ENCODE measurements at regions not wholly inside any gene's neighbourhood (a gene's known extent, or its start where the extent isn't known, plus 50 kb on each side); places are given as distances from the start of the nearest gene placed in this dataset.

DNA sequence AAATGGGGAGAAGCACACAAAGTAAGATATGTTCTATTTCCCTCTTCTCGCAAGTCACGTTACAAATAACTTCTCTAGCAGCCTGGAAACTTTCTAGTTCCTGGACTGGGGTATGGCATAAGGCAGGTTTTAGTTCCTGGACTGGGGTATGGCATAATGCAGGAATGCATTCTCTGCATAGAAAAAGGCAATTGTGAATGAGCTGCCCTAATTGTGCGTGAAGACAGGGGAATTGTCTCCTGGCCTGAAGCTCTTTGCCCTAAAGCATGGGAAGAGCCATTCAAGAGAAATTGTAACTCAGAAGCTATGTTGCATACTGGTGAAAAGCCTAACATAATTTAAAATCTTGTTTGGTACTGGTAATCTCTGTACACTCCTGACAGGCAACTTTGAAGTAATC lies 54.3 kb upstream of the CBLB start:
- no peaks in the 10 kb centered on the region for H3K27me3 ChIP-seq (ENCODE audit: insufficient read depth, low read length)
- H3K36me3 ChIP-seq (ENCODE audit: insufficient read depth, low read length) = no peaks in the 10 kb centered on the region
- no peak overlapping the region for H3K9ac ChIP-seq (ENCODE audit: low read depth, low read length)
- no peak overlapping the region for H3K4me3 ChIP-seq (ENCODE audit: low read length)
- peaks cover 1% of the 10 kb centered on the region; the same call in 1 of the 2 replicates for H3K4me1 ChIP-seq (ENCODE audit: insufficient read depth, low read length)
- H3K27ac ChIP-seq (ENCODE audit: low read depth, low read length) = no peak overlapping the region
- WGBS = 92% methylated on average over 3 of the region's 3 CpGs
- 0 out of 2 replicates have a peak, but pooled peaks cover 2% of the 10 kb centered on the region for H3K9me3 ChIP-seq (ENCODE audit: insufficient read depth, low read depth, low read length)

DNA sequence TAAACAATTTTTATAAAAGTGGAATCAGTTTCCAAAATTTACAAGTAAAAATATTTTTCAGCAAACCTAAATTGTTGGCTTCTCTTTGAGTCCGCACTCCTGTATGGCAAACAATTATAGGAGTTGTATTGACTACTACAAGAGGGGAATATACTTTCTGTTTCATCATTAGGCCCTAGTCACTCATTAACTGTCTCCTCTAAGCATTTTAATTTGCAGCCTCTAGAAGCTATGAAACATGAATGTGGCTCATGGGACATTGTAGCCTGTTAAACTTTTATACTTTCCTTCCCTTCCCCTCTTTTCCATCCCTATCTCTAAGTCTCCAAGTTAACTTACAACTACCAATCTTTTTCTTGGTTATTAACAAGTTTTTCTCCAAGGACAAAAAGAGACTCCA lies 58.9 kb upstream of the CBLB start:
- Histone ChIP-seq H3K4me1 (ENCODE audit: insufficient read depth, low read length) (peaks cover 13% of the 10 kb centered on the region; the same call in 1 of the 2 replicates), H3K36me3 (ENCODE audit: insufficient read depth, low read length) (no peaks in the 10 kb centered on the region), H3K4me3 (ENCODE audit: low read length) (no peak overlapping the region), H3K27ac (ENCODE audit: low read depth, low read length) (no peak overlapping the region), H3K9ac (ENCODE audit: low read depth, low read length) (no peak overlapping the region), H3K9me3 (ENCODE audit: insufficient read depth, low read depth, low read length) (no peaks in the 10 kb centered on the region), H3K27me3 (ENCODE audit: insufficient read depth, low read length) (no peaks in the 10 kb centered on the region)
- no CpG with 5 or more reads among the region's 1 CpG for WGBS

GRCh38 chr3:105930733-105931132 lies 61.9 kb upstream of the CBLB start:
- Histone ChIP-seq H3K27me3 (ENCODE audit: insufficient read depth, low read length) (no peaks in the 10 kb centered on the region), H3K4me1 (ENCODE audit: insufficient read depth, low read length) (peaks cover 13% of the 10 kb centered on the region; the same call in 1 of the 2 replicates), H3K9me3 (ENCODE audit: insufficient read depth, low read depth, low read length) (no peaks in the 10 kb centered on the region), H3K36me3 (ENCODE audit: insufficient read depth, low read length) (no peaks in the 10 kb centered on the region), H3K27ac (ENCODE audit: low read depth, low read length) (no peak overlapping the region), H3K9ac (ENCODE audit: low read depth, low read length) (no peak overlapping the region), H3K4me3 (ENCODE audit: low read length) (no peak overlapping the region)
- 93% methylated on average over 3 of the region's 3 CpGs for WGBS

DNA sequence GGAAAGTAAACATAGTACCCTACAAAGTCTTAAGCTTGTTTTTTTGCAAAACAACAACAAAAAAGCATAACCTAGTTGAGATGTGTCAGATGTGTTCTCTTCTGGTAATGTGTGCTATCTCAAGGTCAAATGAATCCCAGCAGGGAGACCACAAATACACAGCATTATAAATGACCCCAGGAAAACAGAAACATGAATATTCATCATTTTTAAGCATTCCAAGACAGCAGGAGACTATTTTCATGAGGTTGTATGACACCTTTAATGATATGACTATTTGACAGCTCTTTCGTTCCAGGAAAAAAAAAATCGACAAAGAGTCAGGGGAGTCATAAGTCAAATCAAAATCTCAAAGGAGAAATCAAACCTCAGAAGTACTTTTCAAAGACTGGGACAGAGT lies 62.7 kb upstream of the CBLB start:
- no peaks in the 10 kb centered on the region for H3K9me3 ChIP-seq (ENCODE audit: insufficient read depth, low read depth, low read length)
- H3K9ac ChIP-seq (ENCODE audit: low read depth, low read length) = no peak overlapping the region
- H3K36me3 ChIP-seq (ENCODE audit: insufficient read depth, low read length) = no peaks in the 10 kb centered on the region
- peaks cover 13% of the 10 kb centered on the region; the same call in 1 of the 2 replicates for H3K4me1 ChIP-seq (ENCODE audit: insufficient read depth, low read length)
- no peak overlapping the region for H3K4me3 ChIP-seq (ENCODE audit: low read length)
- 82% methylated on average over 2 of the region's 2 CpGs for WGBS
- no peak overlapping the region for H3K27ac ChIP-seq (ENCODE audit: low read depth, low read length)
- H3K27me3 ChIP-seq (ENCODE audit: insufficient read depth, low read length) = no peaks in the 10 kb centered on the region

GRCh38 chr3:105933871-105934270 lies 65.1 kb upstream of the CBLB start:
- peaks cover 4% of the 10 kb centered on the region; the same call in 1 of the 2 replicates for H3K4me1 ChIP-seq (ENCODE audit: insufficient read depth, low read length)
- WGBS = 94% methylated on average over 4 of the region's 4 CpGs
- H3K27ac ChIP-seq (ENCODE audit: low read depth, low read length) = no peak overlapping the region
- no peaks in the 10 kb centered on the region for H3K36me3 ChIP-seq (ENCODE audit: insufficient read depth, low read length)
- H3K9ac ChIP-seq (ENCODE audit: low read depth, low read length) = no peak overlapping the region
- H3K4me3 ChIP-seq (ENCODE audit: low read length) = no peak overlapping the region
- no peaks in the 10 kb centered on the region for H3K27me3 ChIP-seq (ENCODE audit: insufficient read depth, low read length)
- H3K9me3 ChIP-seq (ENCODE audit: insufficient read depth, low read depth, low read length) = no peaks in the 10 kb centered on the region

DNA sequence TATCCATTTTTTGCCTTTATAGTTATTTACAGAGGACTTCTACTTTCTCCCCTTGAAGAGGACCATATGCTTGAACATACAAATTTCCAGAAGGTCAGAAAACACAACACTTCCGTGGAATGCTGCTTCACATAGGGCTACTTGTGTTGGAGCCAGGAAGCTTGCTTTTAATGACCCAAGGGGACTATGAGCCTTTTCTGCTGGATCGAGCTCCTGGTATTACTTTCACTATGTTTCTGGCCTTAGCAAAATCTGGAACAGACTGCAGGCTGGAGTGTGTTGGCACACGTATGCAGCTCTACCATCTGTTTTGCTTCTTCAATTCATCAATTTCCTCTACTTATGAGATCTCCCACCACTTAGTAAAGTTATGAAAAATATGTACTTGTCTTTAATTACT lies 69.3 kb upstream of the CBLB start:
- Histone ChIP-seq H3K9me3 (ENCODE audit: insufficient read depth, low read depth, low read length) (no peaks in the 10 kb centered on the region), H3K4me1 (ENCODE audit: insufficient read depth, low read length) (no peaks in the 10 kb centered on the region; the same call in 1 of the 2 replicates), H3K27me3 (ENCODE audit: insufficient read depth, low read length) (no peaks in the 10 kb centered on the region), H3K27ac (ENCODE audit: low read depth, low read length) (no peak overlapping the region), H3K36me3 (ENCODE audit: insufficient read depth, low read length) (no peaks in the 10 kb centered on the region), H3K4me3 (ENCODE audit: low read length) (no peak overlapping the region), H3K9ac (ENCODE audit: low read depth, low read length) (no peak overlapping the region)
- 90% methylated on average over 3 of the region's 3 CpGs for WGBS

DNA sequence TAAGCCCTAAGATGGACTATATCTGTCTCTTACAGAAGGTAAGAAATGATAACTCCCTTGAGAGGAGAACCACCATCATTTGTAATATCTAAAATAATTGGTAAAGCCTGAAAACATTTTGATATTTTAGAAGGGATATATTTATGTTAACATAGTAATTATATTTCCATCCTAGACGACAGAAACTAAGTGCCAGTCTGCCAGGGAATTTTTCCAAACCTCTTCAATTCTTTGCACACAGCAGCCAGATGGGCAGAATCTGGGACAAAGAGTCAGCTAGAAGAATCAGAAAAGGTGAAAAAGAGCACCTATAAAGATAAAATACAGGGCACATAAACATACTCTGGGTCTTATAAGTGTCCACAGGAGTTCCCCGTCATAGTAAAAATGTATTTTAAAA lies 70.0 kb upstream of the CBLB start:
- 100% methylated on average over 1 of the region's 2 CpGs for WGBS

GRCh38 chr3:105944276-105944675 lies 75.5 kb upstream of the CBLB start:
- no peaks in the 10 kb centered on the region for H3K27me3 ChIP-seq (ENCODE audit: insufficient read depth, low read length)
- no peak overlapping the region for H3K27ac ChIP-seq (ENCODE audit: low read depth, low read length)
- H3K9ac ChIP-seq (ENCODE audit: low read depth, low read length) = no peak overlapping the region
- no peaks in the 10 kb centered on the region for H3K4me1 ChIP-seq (ENCODE audit: insufficient read depth, low read length)
- no peaks in the 10 kb centered on the region for H3K9me3 ChIP-seq (ENCODE audit: insufficient read depth, low read depth, low read length)
- no peak overlapping the region for H3K4me3 ChIP-seq (ENCODE audit: low read length)
- H3K36me3 ChIP-seq (ENCODE audit: insufficient read depth, low read length) = no peaks in the 10 kb centered on the region

More for the DNA sequence above, 70.0 kb upstream of the CBLB start:
- Histone ChIP-seq H3K9ac (ENCODE audit: low read depth, low read length) (no peak overlapping the region), H3K4me3 (ENCODE audit: low read length) (no peak overlapping the region), H3K36me3 (ENCODE audit: insufficient read depth, low read length) (no peaks in the 10 kb centered on the region), H3K4me1 (ENCODE audit: insufficient read depth, low read length) (no peaks in the 10 kb centered on the region; the same call in 1 of the 2 replicates), H3K27ac (ENCODE audit: low read depth, low read length) (no peak overlapping the region), H3K27me3 (ENCODE audit: insufficient read depth, low read length) (no peaks in the 10 kb centered on the region), H3K9me3 (ENCODE audit: insufficient read depth, low read depth, low read length) (no peaks in the 10 kb centered on the region)

DNA sequence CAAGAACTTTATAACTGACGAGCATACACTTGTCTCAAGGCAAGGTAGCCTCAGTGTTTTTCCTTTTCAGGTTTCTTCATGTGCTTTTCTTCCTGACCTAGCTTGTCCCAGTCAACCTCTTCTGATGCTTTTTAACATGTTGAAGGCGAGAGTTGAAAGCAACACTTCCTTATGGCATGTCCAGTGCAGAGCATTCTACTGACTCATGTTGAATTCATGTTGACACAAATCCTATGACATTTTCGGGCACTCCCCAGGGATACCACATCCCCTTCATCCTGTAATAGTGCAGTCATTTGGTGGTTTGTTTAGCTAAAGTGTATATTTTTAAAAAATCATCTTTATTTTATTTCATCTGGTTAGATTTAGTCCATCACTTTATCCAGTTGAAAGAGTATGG lies 75.9 kb upstream of the CBLB start:
- WGBS = 95% methylated on average over 3 of the region's 3 CpGs
- H3K27ac ChIP-seq (ENCODE audit: low read depth, low read length) = no peak overlapping the region

GRCh38 chr3:105948101-105948500 lies 79.3 kb upstream of the CBLB start:
- H3K27me3 ChIP-seq (ENCODE audit: insufficient read depth, low read length) = no peaks in the 10 kb centered on the region
- H3K9ac ChIP-seq (ENCODE audit: low read depth, low read length) = no peak overlapping the region
- H3K4me1 ChIP-seq (ENCODE audit: insufficient read depth, low read length) = no peaks in the 10 kb centered on the region
- H3K36me3 ChIP-seq (ENCODE audit: insufficient read depth, low read length) = no peaks in the 10 kb centered on the region
- H3K4me3 ChIP-seq (ENCODE audit: low read length) = no peak overlapping the region
- no peak overlapping the region for H3K27ac ChIP-seq (ENCODE audit: low read depth, low read length)
- whole genome bisulfite sequencing = 97% methylated on average over 2 of the region's 2 CpGs
- H3K9me3 ChIP-seq (ENCODE audit: insufficient read depth, low read depth, low read length) = no peaks in the 10 kb centered on the region

More for the DNA sequence above, 75.9 kb upstream of the CBLB start:
- H3K4me1 ChIP-seq (ENCODE audit: insufficient read depth, low read length) = no peaks in the 10 kb centered on the region
- no peaks in the 10 kb centered on the region for H3K27me3 ChIP-seq (ENCODE audit: insufficient read depth, low read length)
- no peaks in the 10 kb centered on the region for H3K36me3 ChIP-seq (ENCODE audit: insufficient read depth, low read length)
- no peak overlapping the region for H3K9ac ChIP-seq (ENCODE audit: low read depth, low read length)
- H3K4me3 ChIP-seq (ENCODE audit: low read length) = no peak overlapping the region
- H3K9me3 ChIP-seq (ENCODE audit: insufficient read depth, low read depth, low read length) = no peaks in the 10 kb centered on the region

DNA sequence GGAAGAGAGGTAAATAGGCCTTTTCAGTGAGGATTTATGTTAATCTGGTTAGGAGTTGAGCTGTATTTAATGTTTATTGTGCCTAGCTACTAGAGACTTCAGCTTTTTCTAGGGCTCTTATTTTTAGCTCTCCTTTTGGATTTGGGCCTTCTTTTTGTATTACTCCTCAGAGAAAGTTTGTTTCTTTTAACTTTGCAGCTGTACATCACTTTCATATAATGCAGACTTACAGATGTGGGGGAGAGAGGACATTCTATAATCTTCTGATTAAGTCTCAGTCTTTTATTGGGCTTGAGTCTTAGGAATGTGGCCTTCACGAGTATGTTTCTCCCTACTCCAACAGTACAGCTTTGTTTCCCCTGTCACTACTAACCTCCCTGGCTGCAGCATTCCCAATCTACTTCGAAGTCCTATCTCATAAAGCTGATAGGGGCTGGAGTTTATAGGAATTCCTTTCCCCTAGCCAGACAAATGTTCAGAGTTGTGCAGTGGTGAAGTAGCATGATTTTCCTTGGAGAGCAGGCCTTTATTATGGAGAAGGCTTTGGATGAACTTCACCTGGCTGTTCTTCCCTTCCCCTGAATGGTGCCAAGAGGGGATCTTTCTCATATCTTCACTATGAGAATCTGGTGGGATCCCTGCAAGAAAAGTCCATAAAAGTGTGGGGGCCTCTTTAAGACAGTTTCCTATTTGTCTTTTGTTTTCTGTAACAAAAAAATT lies 82.2 kb upstream of the CBLB start:
- Histone ChIP-seq H3K4me1 (ENCODE audit: insufficient read depth, low read length) (no peaks in the 10 kb centered on the region), H3K27ac (ENCODE audit: low read depth, low read length) (no peak overlapping the region), H3K9me3 (ENCODE audit: insufficient read depth, low read depth, low read length) (no peaks in the 10 kb centered on the region), H3K4me3 (ENCODE audit: low read length) (no peak overlapping the region), H3K9ac (ENCODE audit: low read depth, low read length) (no peak overlapping the region), H3K27me3 (ENCODE audit: insufficient read depth, low read length) (no peaks in the 10 kb centered on the region), H3K36me3 (ENCODE audit: insufficient read depth, low read length) (no peaks in the 10 kb centered on the region)
- WGBS = 100% methylated on average over 1 of the region's 2 CpGs

- H3K36me3 ChIP-seq (ENCODE audit: insufficient read depth, low read length) = no peaks in the 10 kb centered on the region
- no peaks in the 10 kb centered on the region for H3K27me3 ChIP-seq (ENCODE audit: insufficient read depth, low read length)
- no peaks in the 10 kb centered on the region for H3K4me1 ChIP-seq (ENCODE audit: insufficient read depth, low read length)
- H3K4me3 ChIP-seq (ENCODE audit: low read length) = no peak overlapping the region
- H3K9ac ChIP-seq (ENCODE audit: low read depth, low read length) = no peak overlapping the region
- no CpG with 5 or more reads among the region's 1 CpG for WGBS
- no peaks in the 10 kb centered on the region for H3K9me3 ChIP-seq (ENCODE audit: insufficient read depth, low read depth, low read length)
- H3K27ac ChIP-seq (ENCODE audit: low read depth, low read length) = no peak overlapping the region
These were observed 85.0 kb upstream of the CBLB start for GRCh38 chr3:105953831-105954230.

Data from HUES64 (cell line).